ENCODE measurements at regions not wholly inside any gene's neighbourhood (a gene's known extent, or its start where the extent isn't known, plus 50 kb on each side); places are given as distances from the start of the nearest gene placed in this dataset.

- intact Hi-C loops (cut with DNase I) = loop anchor here in 7 of 10 donors (10.0 kb wide), 6 partner anchors 808 to 1278 kb away; partner anchors contain the start of gene BCL11A (in 2 of the 7)
- WGBS, 2 donors = 79 to 82% methylated on average over 1 of the region's 1 CpG
- DNase-seq = no peak
- no peak overlapping the region for H3K27ac ChIP-seq
- H3K4me1 ChIP-seq = no peaks in the 10 kb centered on the region
- H3K4me3 ChIP-seq = no peak overlapping the region
- ATAC-seq = no peak
- H3K9me3 ChIP-seq = no peaks in the 10 kb centered on the region
- no peaks in the 10 kb centered on the region for H3K36me3 ChIP-seq
- TF ChIP-seq CTCF (IDR thresholded peaks at IDR 0.05) = no peak
- peaks cover 0 to 7% (median 0%) of the 10 kb centered on the region in 7 donors for H3K27me3 ChIP-seq
These were observed 1066.1 kb upstream of the FANCL start for GRCh38 chr2:59307196-59307595.

GRCh38 chr2:59303272-59303671, 1062.1 kb upstream of the FANCL start:
- no peak for TF ChIP-seq CTCF (IDR thresholded peaks at IDR 0.05)
- Histone ChIP-seq H3K36me3 (no peaks in the 10 kb centered on the region), H3K4me1 (peaks cover 0 to 4% (median 0%) of the 10 kb centered on the region in 9 donors), H3K27ac (no peak overlapping the region), H3K27me3 (peaks cover 0 to 9% (median 0%) of the 10 kb centered on the region in 7 donors), H3K4me3 (no peak overlapping the region), H3K9me3 (no peaks in the 10 kb centered on the region)
- intact Hi-C loops (cut with DNase I) = loop anchor here in 8 of 10 donors (5.0 to 10.0 kb wide), 8 partner anchors 812 to 1282 kb away; partner anchors contain the start of gene BCL11A (in 3 of the 8)
- 92 to 95% methylated on average over 4 of the region's 4 CpGs for WGBS, 2 donors
- ATAC-seq (no peak), DNase-seq (no peak)

GRCh38 chr2:59302683-59303082, 1061.6 kb upstream of the FANCL start:
- intact Hi-C loops (cut with DNase I) = loop anchor here in 8 of 10 donors (5.0 to 10.0 kb wide), 8 partner anchors 812 to 1282 kb away; partner anchors contain the start of gene BCL11A (in 3 of the 8)
- Histone ChIP-seq H3K4me1 (peaks cover 0 to 4% (median 0%) of the 10 kb centered on the region in 9 donors), H3K4me3 (no peak overlapping the region), H3K27ac (no peak overlapping the region), H3K27me3 (peaks cover 0 to 9% (median 0%) of the 10 kb centered on the region in 7 donors), H3K9me3 (no peaks in the 10 kb centered on the region), H3K36me3 (no peaks in the 10 kb centered on the region)
- TF ChIP-seq CTCF (IDR thresholded peaks at IDR 0.05) = no peak
- 85 to 92% methylated on average over 3 of the region's 3 CpGs for WGBS, 2 donors
- ATAC-seq = no peak
- DNase-seq = no peak

GRCh38 chr2:59301466-59302402, 1060.6 kb upstream of the FANCL start:
- intact Hi-C loops (cut with DNase I) = loop anchor here in 8 of 10 donors (5.0 to 10.0 kb wide), 8 partner anchors 813 to 1283 kb away; partner anchors contain the start of gene BCL11A (in 3 of the 8)
- 33 to 36% methylated on average over 14 of the region's 14 CpGs for WGBS, 2 donors

More at GRCh38 chr2:59301466-59302402, 1060.6 kb upstream of the FANCL start:
- ATAC-seq (peak in 6 of 8 donors; percentile 71 to 88 (median 78)), DNase-seq (peak in 1 of 2 donors; percentile 41)
- peak; percentile 24 to 74 (median 64) for TF ChIP-seq CTCF (IDR thresholded peaks at IDR 0.05)
- Histone ChIP-seq H3K9me3 (no peaks in the 10 kb centered on the region), H3K4me3 (no peak overlapping the region), H3K4me1 (peaks cover 0 to 4% (median 0%) of the 10 kb centered on the region in 9 donors), H3K27ac (no peak overlapping the region), H3K27me3 (peaks cover 0 to 9% (median 0%) of the 10 kb centered on the region in 7 donors), H3K36me3 (no peaks in the 10 kb centered on the region)

Measured in heart right ventricle (tissue), 16 donors.